ENCODE measurements at regions not wholly inside any gene's neighbourhood (a gene's known extent, or its start where the extent isn't known, plus 50 kb on each side); places are given as distances from the start of the nearest gene placed in this dataset.
"Not testable (repeated sequence)": the region's sequence is repeated elsewhere in the genome, so short reads cannot be mapped to it uniquely, and the experiment has no call there.

- no peaks in the 10 kb centered on the region for H3K4me1 Mint-ChIP-seq (ENCODE audit: low read depth)
- no peak for DNase-seq
- no peaks in the 10 kb centered on the region for H3K36me3 Mint-ChIP-seq (ENCODE audit: insufficient read depth)
- ATAC-seq, result no peak
- no peaks in the 10 kb centered on the region for H3K9me3 Mint-ChIP-seq
- no peak overlapping the region for H3K4me3 Mint-ChIP-seq
- H3K27me3 Mint-ChIP-seq (ENCODE audit: low read depth), result peaks cover 5% of the 10 kb centered on the region
These were observed 301.1 kb downstream of the MAN2A1 start for GRCh38 chr5:109990723-109991359.

GRCh38 chr5:109992264-109992915, 302.7 kb downstream of the MAN2A1 start:
- H3K4me1 Mint-ChIP-seq (ENCODE audit: low read depth), result no peaks in the 10 kb centered on the region

GRCh38 chr5:109994135-109994534, 304.4 kb downstream of the MAN2A1 start:
- ATAC-seq (no peak), DNase-seq (no peak)
- Mint-ChIP-seq H3K9me3 (peaks cover 3% of the 10 kb centered on the region), H3K27me3 (ENCODE audit: low read depth) (peaks cover 5% of the 10 kb centered on the region), H3K4me1 (ENCODE audit: low read depth) (no peaks in the 10 kb centered on the region), H3K4me3 (no peak overlapping the region), H3K36me3 (ENCODE audit: insufficient read depth) (no peaks in the 10 kb centered on the region)

More at GRCh38 chr5:109992264-109992915, 302.7 kb downstream of the MAN2A1 start:
- Mint-ChIP-seq H3K4me3 (no peak overlapping the region), H3K36me3 (ENCODE audit: insufficient read depth) (no peaks in the 10 kb centered on the region), H3K27me3 (ENCODE audit: low read depth) (peaks cover 5% of the 10 kb centered on the region), H3K9me3 (no peaks in the 10 kb centered on the region)
- DNase-seq (no peak), ATAC-seq (no peak)

GRCh38 chr5:109996246-109996645, 306.5 kb downstream of the MAN2A1 start:
- no peak for DNase-seq
- no peaks in the 10 kb centered on the region for H3K4me1 Mint-ChIP-seq (ENCODE audit: low read depth)
- H3K27me3 Mint-ChIP-seq (ENCODE audit: low read depth), result peaks cover 5% of the 10 kb centered on the region
- H3K4me3 Mint-ChIP-seq, result no peak overlapping the region
- H3K9me3 Mint-ChIP-seq, result peaks cover 3% of the 10 kb centered on the region
- ATAC-seq, result no peak
- no peaks in the 10 kb centered on the region for H3K36me3 Mint-ChIP-seq (ENCODE audit: insufficient read depth)

- H3K9me3 Mint-ChIP-seq, result peaks cover 3% of the 10 kb centered on the region
- no peak overlapping the region for H3K4me3 Mint-ChIP-seq
- DNase-seq, result no peak
- H3K36me3 Mint-ChIP-seq (ENCODE audit: insufficient read depth), result no peaks in the 10 kb centered on the region
- ATAC-seq, result no peak
- peaks cover 5% of the 10 kb centered on the region for H3K27me3 Mint-ChIP-seq (ENCODE audit: low read depth)
- no peaks in the 10 kb centered on the region for H3K4me1 Mint-ChIP-seq (ENCODE audit: low read depth)
These were observed 307.4 kb downstream of the MAN2A1 start for GRCh38 chr5:109997161-109997560.

GRCh38 chr5:109998208-109998607, 308.5 kb downstream of the MAN2A1 start:
- no peak overlapping the region for H3K4me3 Mint-ChIP-seq
- DNase-seq (no peak), ATAC-seq (no peak)
- no peaks in the 10 kb centered on the region for H3K4me1 Mint-ChIP-seq (ENCODE audit: low read depth)
- H3K36me3 Mint-ChIP-seq (ENCODE audit: insufficient read depth), result no peaks in the 10 kb centered on the region
- no peaks in the 10 kb centered on the region for H3K27me3 Mint-ChIP-seq (ENCODE audit: low read depth)
- peaks cover 3% of the 10 kb centered on the region for H3K9me3 Mint-ChIP-seq

GRCh38 chr5:109998726-109999125, 309.0 kb downstream of the MAN2A1 start:
- Mint-ChIP-seq H3K9me3 (peaks cover 3% of the 10 kb centered on the region), H3K27me3 (ENCODE audit: low read depth) (no peaks in the 10 kb centered on the region), H3K36me3 (ENCODE audit: insufficient read depth) (no peaks in the 10 kb centered on the region), H3K4me3 (no peak overlapping the region), H3K4me1 (ENCODE audit: low read depth) (no peaks in the 10 kb centered on the region)
- ATAC-seq (no peak), DNase-seq (no peak)

GRCh38 chr5:110001648-110002047, 311.9 kb downstream of the MAN2A1 start:
- ATAC-seq (no peak), DNase-seq (no peak)
- H3K9me3 Mint-ChIP-seq, result peaks cover 3% of the 10 kb centered on the region
- H3K4me3 Mint-ChIP-seq, result no peak overlapping the region
- no peaks in the 10 kb centered on the region for H3K4me1 Mint-ChIP-seq (ENCODE audit: low read depth)
- H3K27me3 Mint-ChIP-seq (ENCODE audit: low read depth), result no peaks in the 10 kb centered on the region
- no peaks in the 10 kb centered on the region for H3K36me3 Mint-ChIP-seq (ENCODE audit: insufficient read depth)

- no peaks in the 10 kb centered on the region for H3K4me1 Mint-ChIP-seq (ENCODE audit: low read depth)
- DNase-seq (no peak), ATAC-seq (no peak)
- no peaks in the 10 kb centered on the region for H3K36me3 Mint-ChIP-seq (ENCODE audit: insufficient read depth)
- H3K27me3 Mint-ChIP-seq (ENCODE audit: low read depth), result no peaks in the 10 kb centered on the region
- H3K4me3 Mint-ChIP-seq, result no peak overlapping the region
- H3K9me3 Mint-ChIP-seq, result peaks cover 3% of the 10 kb centered on the region
These were observed 312.9 kb downstream of the MAN2A1 start for GRCh38 chr5:110002652-110003051.

- H3K4me3 Mint-ChIP-seq; H3K27me3 Mint-ChIP-seq (ENCODE audit: low read depth); H3K9me3 Mint-ChIP-seq; H3K36me3 Mint-ChIP-seq (ENCODE audit: insufficient read depth); DNase-seq; ATAC-seq; H3K4me1 Mint-ChIP-seq (ENCODE audit: low read depth): not testable (repeated sequence)
These were observed 316.3 kb downstream of the MAN2A1 start for GRCh38 chr5:110005907-110006562.

- Mint-ChIP-seq H3K36me3 (ENCODE audit: insufficient read depth) (no peaks in the 10 kb centered on the region), H3K4me1 (ENCODE audit: low read depth) (no peaks in the 10 kb centered on the region), H3K9me3 (no peaks in the 10 kb centered on the region), H3K27me3 (ENCODE audit: low read depth) (no peaks in the 10 kb centered on the region), H3K4me3 (no peak overlapping the region)
- DNase-seq (no peak), ATAC-seq (no peak)
These were observed 317.4 kb downstream of the MAN2A1 start for GRCh38 chr5:110007101-110007500.

GRCh38 chr5:110008131-110008530, 318.4 kb downstream of the MAN2A1 start:
- ATAC-seq, result no peak
- H3K4me1 Mint-ChIP-seq (ENCODE audit: low read depth), result no peaks in the 10 kb centered on the region
- no peaks in the 10 kb centered on the region for H3K27me3 Mint-ChIP-seq (ENCODE audit: low read depth)

GRCh38 chr5:110012145-110012544, 322.4 kb downstream of the MAN2A1 start:
- H3K36me3 Mint-ChIP-seq (ENCODE audit: insufficient read depth), result no peaks in the 10 kb centered on the region
- DNase-seq (no peak), ATAC-seq (no peak)
- peaks cover 2% of the 10 kb centered on the region for H3K27me3 Mint-ChIP-seq (ENCODE audit: low read depth)
- no peaks in the 10 kb centered on the region for H3K9me3 Mint-ChIP-seq
- no peak overlapping the region for H3K4me3 Mint-ChIP-seq
- no peaks in the 10 kb centered on the region for H3K4me1 Mint-ChIP-seq (ENCODE audit: low read depth)

More at GRCh38 chr5:110008131-110008530, 318.4 kb downstream of the MAN2A1 start:
- H3K4me3 Mint-ChIP-seq, result no peak overlapping the region
- H3K36me3 Mint-ChIP-seq (ENCODE audit: insufficient read depth), result no peaks in the 10 kb centered on the region
- DNase-seq, result no peak
- H3K9me3 Mint-ChIP-seq, result no peaks in the 10 kb centered on the region

- Mint-ChIP-seq H3K4me3 (no peak overlapping the region), H3K9me3 (no peaks in the 10 kb centered on the region), H3K27me3 (ENCODE audit: low read depth) (peaks cover 2% of the 10 kb centered on the region), H3K36me3 (ENCODE audit: insufficient read depth) (no peaks in the 10 kb centered on the region), H3K4me1 (ENCODE audit: low read depth) (no peaks in the 10 kb centered on the region)
- ATAC-seq (no peak), DNase-seq (no peak)
These were observed 323.3 kb downstream of the MAN2A1 start for GRCh38 chr5:110013017-110013416.

GRCh38 chr5:110017854-110018253, 328.1 kb downstream of the MAN2A1 start:
- Mint-ChIP-seq H3K9me3 (no peaks in the 10 kb centered on the region), H3K36me3 (ENCODE audit: insufficient read depth) (no peaks in the 10 kb centered on the region), H3K4me3 (no peak overlapping the region), H3K27me3 (ENCODE audit: low read depth) (peaks cover 2% of the 10 kb centered on the region), H3K4me1 (ENCODE audit: low read depth) (no peaks in the 10 kb centered on the region)
- no peak for ATAC-seq
- DNase-seq, result no peak

All from activated T-cell treated with anti-CD3 and anti-CD28 coated beads, Interleukin-2, amount 50 U/mL, for 4 hours (primary cell).